T-helper 1 cell (primary cell): ENCODE measurements at regions not wholly inside any gene's neighbourhood (a gene's known extent, or its start where the extent isn't known, plus 50 kb on each side); places are given as distances from the start of the nearest gene placed in this dataset.

Experiments
- DNase-seq, 5 donors: peaks; one replicate each; pipeline ENCODE4 v3.0.0-alpha.2; 2012 to 2020

GRCh38 chr13:44292545-44292944 is 81.1 kb upstream of the SERP2 start:
- DNase-seq, result peak in 1 of 5 donors; percentile 36

- DNase-seq, result no peak
These were observed 80.2 kb upstream of the SERP2 start for GRCh38 chr13:44293374-44293773.

- DNase-seq, result peak in 1 of 5 donors; percentile 53
These were observed 79.5 kb upstream of the SERP2 start for GRCh38 chr13:44293908-44294735.

DNA sequence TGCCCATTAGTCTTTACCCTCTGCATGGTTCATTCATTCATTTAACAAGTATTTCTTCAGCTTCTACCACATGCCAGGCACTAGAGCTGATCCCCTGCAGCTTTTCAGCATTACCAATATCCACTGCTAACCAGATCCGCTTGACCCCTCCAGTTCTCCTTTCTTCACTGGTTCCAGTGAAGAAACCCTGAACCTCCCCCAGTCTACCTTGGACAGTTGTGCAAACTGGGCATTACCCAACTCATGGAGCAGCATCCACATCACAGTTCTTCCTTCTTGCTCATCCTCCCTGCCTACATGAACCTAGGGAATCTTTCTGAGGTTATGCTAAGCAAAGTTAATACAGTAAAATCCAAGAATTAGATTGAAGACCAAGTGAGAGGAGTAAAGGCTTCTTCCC is 78.7 kb upstream of the SERP2 start:
- DNase-seq, result no peak

- no peak for DNase-seq
These were observed 76.8 kb upstream of the SERP2 start for GRCh38 chr13:44296856-44297255.

DNA sequence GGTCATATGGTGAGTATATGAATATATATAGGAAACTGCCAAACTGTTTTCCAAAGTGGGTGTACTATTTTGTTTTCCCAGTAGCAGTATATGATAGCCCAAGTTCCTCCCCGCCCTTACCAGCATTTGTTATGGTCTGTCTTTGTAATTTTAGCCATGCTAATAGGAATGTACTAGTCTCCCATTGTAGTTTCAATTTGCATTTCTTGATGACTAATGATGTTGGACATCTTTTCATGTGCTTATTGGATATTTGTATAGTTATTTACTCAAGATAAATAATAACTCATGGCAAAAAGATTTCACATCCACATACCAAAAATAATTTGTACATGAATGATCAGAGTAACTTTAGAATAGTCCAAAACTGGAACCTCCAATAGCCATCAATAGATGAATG is 75.3 kb upstream of the SERP2 start:
- no peak for DNase-seq

GRCh38 chr13:44299152-44299943 is 74.3 kb upstream of the SERP2 start:
- DNase-seq, result no peak

DNA sequence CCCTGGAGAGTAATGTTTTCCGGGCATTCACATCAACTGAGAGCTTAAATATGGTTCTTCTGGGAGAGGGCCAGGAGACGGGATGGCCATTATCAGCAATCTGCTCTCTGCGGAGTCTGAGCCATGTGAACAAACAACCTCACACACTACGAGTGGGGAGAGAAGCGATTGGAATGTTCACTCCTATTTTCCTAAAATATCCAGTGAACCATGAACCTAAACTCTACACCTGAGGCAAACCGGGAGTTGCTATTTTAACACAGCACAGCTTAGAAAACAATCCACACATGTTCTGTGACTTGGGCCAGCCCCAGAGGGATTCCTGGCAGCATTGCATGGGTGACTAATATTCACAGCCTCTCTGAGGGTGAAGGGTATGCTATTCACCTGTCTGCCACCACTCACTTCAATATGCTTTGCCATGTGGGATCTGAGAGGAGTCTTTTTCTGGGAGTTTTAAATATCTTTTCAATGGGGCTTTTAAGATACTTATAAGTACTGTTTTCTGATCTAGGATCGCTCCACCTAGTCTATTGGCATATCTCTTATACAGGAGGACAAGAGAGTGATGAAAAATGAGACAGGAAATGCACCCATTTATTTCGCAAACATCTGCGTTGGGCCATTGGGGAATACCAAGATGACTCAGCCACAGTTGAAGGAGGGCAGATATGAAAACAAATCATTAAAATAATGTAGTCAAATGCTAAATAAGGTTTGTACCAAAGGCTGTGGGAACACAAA is 72.6 kb upstream of the SERP2 start:
- DNase-seq, result peak in 1 of 5 donors; percentile 79

DNA sequence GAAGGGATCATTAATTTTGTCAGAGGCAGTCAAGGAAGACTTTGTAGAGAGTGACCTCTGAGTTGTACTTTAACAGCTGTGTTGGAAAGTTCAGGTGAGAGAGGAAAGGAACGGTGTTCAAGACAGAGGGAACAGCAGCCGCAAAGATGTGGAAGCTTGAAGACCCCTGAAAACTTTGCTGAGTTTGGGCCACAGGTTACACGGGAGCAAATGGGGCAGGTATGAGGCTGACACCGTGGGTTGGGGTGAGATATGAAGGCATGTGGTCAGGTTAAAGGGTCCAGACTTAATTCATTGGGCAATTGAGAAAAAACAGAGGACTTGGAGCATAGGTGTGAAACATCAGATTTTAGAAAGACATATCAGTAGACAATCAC is 72.0 kb upstream of the SERP2 start:
- no peak for DNase-seq

GRCh38 chr13:44302233-44302632 is 71.4 kb upstream of the SERP2 start:
- DNase-seq, result no peak

GRCh38 chr13:44302940-44303575 is 70.6 kb upstream of the SERP2 start:
- DNase-seq, result no peak

- peak in 1 of 5 donors; percentile 54 for DNase-seq
These were observed 69.8 kb upstream of the SERP2 start for GRCh38 chr13:44303681-44304432.

GRCh38 chr13:44304433-44304725 is 69.2 kb upstream of the SERP2 start:
- no peak for DNase-seq

DNA sequence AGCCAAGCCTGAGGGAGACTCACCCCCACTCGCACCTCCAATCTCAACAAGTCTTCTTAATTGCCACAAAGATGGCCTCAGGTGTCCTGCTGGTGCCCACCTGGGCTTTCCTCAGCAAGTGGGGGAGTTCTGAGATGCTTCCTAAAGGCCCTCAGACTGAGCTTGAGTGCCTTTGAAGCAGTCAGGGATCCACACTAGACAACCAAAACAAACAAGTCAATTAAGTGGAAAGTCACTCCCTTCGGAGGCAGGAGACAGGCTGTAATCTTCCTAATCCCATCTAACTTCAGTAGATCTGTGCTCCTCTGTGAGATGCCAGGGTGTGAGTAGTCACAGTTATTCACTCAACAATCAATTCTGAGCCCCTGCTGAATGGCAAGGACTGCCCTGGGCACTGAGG is 68.3 kb upstream of the SERP2 start:
- DNase-seq, result no peak

DNA sequence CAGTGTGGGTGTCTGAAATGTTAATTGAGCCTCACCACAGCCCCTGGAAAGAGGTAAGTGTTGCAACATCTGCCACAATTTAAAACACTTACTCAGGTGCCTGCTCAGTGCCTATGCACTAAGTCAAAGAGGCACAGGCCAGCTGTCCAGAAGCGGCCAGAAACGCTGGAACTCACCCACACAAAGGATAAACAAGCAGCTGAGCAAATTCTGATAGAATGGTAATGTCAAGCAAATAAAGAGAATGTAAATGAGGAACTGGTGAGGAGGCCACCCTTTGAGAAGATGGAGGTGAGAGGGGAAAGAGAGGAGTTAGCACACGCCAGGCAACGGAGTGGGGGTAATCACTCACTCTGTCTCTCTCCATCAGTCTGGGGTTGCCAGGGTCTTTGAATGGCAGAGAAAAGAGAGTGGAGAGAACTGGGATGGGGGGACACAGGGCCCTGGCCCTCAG is 67.7 kb upstream of the SERP2 start:
- DNase-seq, result no peak

GRCh38 chr13:44306371-44307192 is 67.0 kb upstream of the SERP2 start:
- DNase-seq, result no peak

DNA sequence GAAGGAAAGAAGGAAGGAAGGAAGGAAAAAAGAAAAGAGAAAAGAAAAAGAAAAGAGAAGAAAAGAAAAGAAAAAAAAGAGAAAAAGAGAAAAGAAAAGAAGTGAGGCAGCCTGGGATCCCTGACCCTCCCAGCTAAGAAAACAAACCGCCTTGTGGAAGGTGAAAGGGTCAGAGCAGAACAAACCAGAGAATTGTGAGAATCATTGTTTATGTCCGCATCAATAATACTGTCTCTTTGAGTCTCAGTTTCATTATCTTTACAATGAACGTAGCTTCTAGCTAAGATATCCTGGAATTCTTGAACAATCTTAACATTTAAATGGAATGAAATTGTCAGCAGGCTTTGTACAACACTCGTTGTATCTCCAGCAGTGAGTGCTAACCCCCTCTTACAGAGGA is 66.4 kb upstream of the SERP2 start:
- no peak for DNase-seq

DNA sequence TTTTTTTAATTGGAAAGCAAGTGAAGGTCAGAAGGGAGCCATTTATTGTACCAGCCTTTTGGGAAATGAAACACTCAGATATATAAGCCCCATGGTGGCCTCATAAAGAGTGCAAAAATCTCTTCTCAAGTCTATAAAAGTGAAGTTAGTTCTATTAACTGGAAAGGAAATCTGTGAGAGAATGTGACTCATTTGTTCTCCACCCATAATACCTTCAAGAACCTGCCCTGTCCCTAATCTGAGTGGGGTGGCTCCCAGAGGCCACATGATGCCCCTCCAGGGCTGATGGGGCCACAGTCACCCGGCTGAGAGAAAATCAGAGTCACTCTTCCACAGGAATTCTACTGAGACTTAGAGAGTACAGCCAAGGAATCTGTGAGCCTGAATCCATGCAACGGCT is 65.8 kb upstream of the SERP2 start:
- DNase-seq, result no peak

GRCh38 chr13:44308352-44308751 is 65.3 kb upstream of the SERP2 start:
- DNase-seq, result no peak

DNA sequence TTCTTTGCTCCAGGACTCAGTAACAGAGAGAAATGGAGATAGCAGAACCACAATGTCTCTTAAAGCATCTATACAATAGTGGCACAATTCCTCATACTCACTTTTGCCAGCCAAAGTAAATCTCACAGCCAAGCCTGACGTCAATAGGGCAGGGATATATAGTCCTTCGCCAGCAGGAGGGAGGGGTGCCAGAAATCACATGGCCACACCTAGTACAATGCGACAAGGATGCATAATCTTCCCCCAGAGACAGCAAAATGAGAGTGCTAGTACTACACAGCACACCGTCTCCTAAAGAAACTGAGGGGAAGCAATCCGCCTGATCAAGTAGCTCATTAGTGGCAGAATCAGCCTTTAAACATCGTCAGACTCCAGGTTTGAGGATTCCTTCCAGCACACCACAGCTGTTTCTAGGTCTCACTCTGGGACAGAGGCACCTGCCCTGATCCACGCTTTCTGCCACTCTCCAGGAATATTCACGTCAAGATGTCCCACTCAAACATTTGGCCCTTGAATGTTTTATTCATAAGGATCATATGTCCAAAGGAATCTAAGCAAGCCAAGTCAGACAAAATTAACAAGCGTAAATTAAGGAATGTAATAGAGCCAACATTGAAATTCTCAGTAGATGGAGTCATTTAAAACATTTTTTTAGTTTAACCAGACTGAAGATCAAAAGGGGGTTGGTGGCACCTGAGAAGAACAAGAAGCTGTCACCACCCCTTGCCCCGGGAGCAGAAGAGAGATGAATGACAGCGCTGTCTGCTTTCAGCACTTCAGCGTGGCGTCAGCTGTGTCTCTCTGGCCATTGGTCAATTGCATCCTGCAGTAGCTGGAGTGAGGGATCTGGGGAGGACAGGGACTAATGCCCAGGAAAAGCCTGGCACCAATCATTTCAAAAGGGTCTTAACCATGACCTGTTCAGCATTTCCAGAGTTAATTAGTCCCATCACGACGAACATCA is 63.5 kb upstream of the SERP2 start:
- DNase-seq, result no peak
